Testis (tissue), 2 donors: ENCODE measurements at regions not wholly inside any gene's neighbourhood (a gene's known extent, or its start where the extent isn't known, plus 50 kb on each side); places are given as distances from the start of the nearest gene placed in this dataset.

Source experiments
- DNase-seq: peaks from one replicate; pipeline ENCODE4 v3.0.0-alpha.2; 2019
- H3K27ac ChIP-seq, 2 donors: fragments of 200-600 bp; sonication (generic); one replicate each; pipeline ENCODE4 v1.5.1; 2019
- H3K27me3 ChIP-seq: fragments of 200-600 bp; sonication (generic); one replicate; pipeline ENCODE4 v1.5.1; 2019
- H3K36me3 ChIP-seq: fragments of 200-600 bp; sonication (generic); one replicate; pipeline ENCODE4 v1.5.1; 2017; ENCODE audit warnings: low read depth; ENCODE audit errors: missing control alignments
- H3K4me1 ChIP-seq: fragments of 200-600 bp; sonication (generic); one replicate; pipeline ENCODE4 v1.5.1; 2019
- H3K4me3 ChIP-seq, 2 donors: fragments of 200-600 bp; sonication (generic); one replicate each; pipeline ENCODE4 v1.5.1; 2017 to 2019
- H3K9me3 ChIP-seq: fragments of 200-600 bp; sonication (generic); one replicate; pipeline ENCODE4 v1.5.1; 2017
- POLR2A ChIP-seq: fragments of 450-650 bp; IDR thresholded peaks from one replicate; pipeline ENCODE4 v1.6.1; 2017; ENCODE audit warnings: antibody characterized with exemption, mild to moderate bottlenecking, moderate library complexity
- WGBS, 2 donors: methylation state at CpG; one replicate each; pipeline ENCODE4 v1.1.5; 2018; 5-methylcytosine and 5-hydroxymethylcytosine counted together
- intact Hi-C: fragments of 100-400 bp; cut with DNase I; formaldehyde crosslinking; loops from one replicate; pipeline ENCODE4 v1.15.1; 2023; ENCODE audit warnings: low total_unique reads
- TF ChIP-seq, protein P1 (sequence below), 3 experiments: fragments of 450-650 bp in 2 of 3; fragments of 200-600 bp in 1 of 3; sonication (generic) in 1 of 3; IDR thresholded peaks; one replicate each; pipeline ENCODE4 v1.5.1; 2016 to 2019; ENCODE audit warnings: antibody characterized with exemption in 3 of 3, mild to moderate bottlenecking in 2 of 3, moderate library complexity in 1 of 3

DNA sequence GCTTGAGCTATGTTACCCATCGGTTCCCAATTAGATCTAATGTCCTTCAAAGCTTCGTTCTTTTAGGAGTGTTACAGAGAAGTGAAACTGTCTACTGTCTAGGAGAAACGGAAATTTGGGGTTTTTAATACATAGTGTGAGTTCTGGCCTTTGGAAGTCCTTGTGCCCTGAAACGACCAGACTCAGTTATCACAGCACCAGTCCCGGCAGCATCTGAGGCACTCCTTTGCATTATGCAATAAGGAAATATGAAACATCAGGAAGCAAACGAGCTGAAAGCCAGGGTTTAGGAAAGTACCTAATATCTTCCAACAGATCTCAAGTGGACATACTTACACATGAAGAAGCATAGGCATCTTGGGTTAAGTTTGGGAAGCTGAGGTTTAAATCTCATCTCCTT is 61.8 kb upstream of the ADGRF1 start:
- H3K27ac ChIP-seq = no peak overlapping the region
- intact Hi-C loops = no loop called here
- WGBS, 2 donors = 77 to 79% methylated on average over 6 of the region's 6 CpGs
- no peak for TF ChIP-seq POLR2A
- TF ChIP-seq, protein P1, sequence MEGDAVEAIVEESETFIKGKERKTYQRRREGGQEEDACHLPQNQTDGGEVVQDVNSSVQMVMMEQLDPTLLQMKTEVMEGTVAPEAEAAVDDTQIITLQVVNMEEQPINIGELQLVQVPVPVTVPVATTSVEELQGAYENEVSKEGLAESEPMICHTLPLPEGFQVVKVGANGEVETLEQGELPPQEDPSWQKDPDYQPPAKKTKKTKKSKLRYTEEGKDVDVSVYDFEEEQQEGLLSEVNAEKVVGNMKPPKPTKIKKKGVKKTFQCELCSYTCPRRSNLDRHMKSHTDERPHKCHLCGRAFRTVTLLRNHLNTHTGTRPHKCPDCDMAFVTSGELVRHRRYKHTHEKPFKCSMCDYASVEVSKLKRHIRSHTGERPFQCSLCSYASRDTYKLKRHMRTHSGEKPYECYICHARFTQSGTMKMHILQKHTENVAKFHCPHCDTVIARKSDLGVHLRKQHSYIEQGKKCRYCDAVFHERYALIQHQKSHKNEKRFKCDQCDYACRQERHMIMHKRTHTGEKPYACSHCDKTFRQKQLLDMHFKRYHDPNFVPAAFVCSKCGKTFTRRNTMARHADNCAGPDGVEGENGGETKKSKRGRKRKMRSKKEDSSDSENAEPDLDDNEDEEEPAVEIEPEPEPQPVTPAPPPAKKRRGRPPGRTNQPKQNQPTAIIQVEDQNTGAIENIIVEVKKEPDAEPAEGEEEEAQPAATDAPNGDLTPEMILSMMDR (IDR thresholded peaks at IDR 0.05) = no peak
- no peaks in the 10 kb centered on the region for H3K9me3 ChIP-seq
- DNase-seq = no peak
- no peaks in the 10 kb centered on the region for H3K27me3 ChIP-seq
- no peaks in the 10 kb centered on the region for H3K4me1 ChIP-seq
- no peaks in the 10 kb centered on the region for H3K36me3 ChIP-seq
- H3K4me3 ChIP-seq = no peak overlapping the region

DNA sequence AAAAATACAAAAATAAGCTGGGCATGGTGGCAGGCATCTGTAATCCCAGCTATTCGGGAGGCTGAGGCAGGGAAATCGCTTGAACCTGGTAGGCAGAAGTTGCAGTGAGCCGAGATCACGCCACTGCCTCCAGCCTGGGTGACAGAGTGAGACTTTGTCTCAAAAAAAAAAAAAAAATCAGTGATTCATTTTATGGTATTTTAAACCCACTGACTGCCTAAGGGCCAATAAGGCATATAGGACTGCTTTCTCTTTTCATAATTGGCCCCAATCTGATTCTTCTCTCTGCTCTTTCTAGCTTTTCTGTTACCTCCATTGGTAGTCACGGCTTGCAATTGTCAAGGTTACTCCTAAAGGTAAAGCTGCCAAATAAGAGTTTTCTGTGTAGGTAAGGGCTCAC is 60.2 kb upstream of the ADGRF1 start:
- Histone ChIP-seq H3K27me3 (no peaks in the 10 kb centered on the region), H3K4me1 (no peaks in the 10 kb centered on the region), H3K9me3 (no peaks in the 10 kb centered on the region), H3K4me3 (no peak overlapping the region), H3K27ac (no peak overlapping the region), H3K36me3 (no peaks in the 10 kb centered on the region)
- 96 to 97% methylated on average over 5 of the region's 5 CpGs for WGBS, 2 donors
- no peak for TF ChIP-seq POLR2A
- TF ChIP-seq, protein P1 (IDR thresholded peaks at IDR 0.05) = no peak
- no peak for DNase-seq
- intact Hi-C loops = no loop called here

DNA sequence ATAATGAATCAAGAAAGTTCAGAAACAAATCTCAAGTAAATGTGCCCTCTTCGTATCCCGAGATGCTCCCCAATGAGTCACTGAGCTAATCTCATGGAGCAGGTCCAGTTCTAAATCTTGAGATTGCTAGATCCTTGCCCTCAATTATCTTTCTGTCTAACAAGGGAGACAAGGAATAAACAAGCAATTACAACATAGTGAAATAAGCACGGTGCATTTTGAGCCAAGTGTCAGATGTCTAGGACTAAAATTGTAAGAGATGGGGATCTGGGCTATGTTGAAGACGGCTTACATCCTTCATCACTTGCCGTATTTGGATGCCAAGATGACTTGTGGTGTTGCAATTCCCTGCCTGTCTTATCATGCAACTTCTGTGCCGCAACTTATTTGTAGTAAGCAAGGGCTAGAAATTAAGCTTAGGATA is 56.5 kb upstream of the ADGRF1 start:
- WGBS, 2 donors = 77 to 82% methylated on average over 6 of the region's 6 CpGs
- TF ChIP-seq POLR2A = no peak
- TF ChIP-seq, protein P1 (IDR thresholded peaks at IDR 0.05) = no peak
- DNase-seq = no peak
- Histone ChIP-seq H3K27me3 (no peaks in the 10 kb centered on the region), H3K4me3 (no peak overlapping the region), H3K36me3 (no peaks in the 10 kb centered on the region), H3K27ac (no peak overlapping the region), H3K4me1 (no peaks in the 10 kb centered on the region), H3K9me3 (no peaks in the 10 kb centered on the region)
- intact Hi-C loops = no loop called here

DNA sequence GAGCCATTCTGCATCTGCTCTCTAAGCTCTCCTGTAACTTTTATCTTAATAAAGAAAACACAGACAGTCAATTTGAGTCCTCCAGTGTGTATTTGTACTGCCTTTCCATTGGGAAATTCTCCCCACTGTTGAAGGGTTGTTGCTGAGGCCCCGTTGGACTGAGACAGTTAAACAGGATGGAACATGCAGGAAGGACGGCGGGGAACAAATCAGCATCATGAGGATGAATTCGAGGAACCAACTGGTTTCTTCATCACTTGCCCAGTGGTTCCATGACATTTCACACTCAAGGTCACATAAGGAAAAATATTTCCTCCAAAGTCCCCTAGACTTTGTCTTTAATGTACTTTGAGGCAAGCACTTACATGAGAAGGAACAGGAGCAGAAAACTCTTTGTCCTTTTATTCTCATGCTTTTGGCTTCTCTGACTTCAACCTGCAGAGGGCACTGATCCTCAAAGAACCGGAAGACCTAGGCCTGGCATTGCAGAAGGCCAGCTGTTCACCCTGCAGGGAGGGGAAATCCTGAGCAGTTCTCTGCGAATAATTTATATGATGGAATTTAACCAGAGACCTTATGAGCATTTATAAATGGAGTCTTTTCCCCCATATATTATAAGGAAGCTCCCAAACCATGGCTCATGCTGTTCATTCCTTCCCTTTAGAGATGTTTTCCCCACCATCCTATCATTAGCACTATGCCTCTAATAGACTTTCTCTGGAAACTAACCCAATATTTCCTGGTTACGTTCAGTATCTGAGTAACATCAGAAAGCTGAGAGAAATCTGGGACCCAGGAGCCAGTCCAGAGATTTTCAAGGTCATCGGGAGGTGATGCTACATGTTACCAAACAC is 55.2 kb upstream of the ADGRF1 start:
- Histone ChIP-seq H3K4me1 (peaks cover 2% of the 10 kb centered on the region), H3K9me3 (no peaks in the 10 kb centered on the region), H3K36me3 (no peaks in the 10 kb centered on the region), H3K27ac (no peak overlapping the region), H3K4me3 (no peak overlapping the region), H3K27me3 (no peaks in the 10 kb centered on the region)
- intact Hi-C loops = no loop called here
- WGBS, 2 donors = 56 to 60% methylated on average over 8 of the region's 8 CpGs
- TF ChIP-seq POLR2A = no peak
- TF ChIP-seq, protein P1 (IDR thresholded peaks at IDR 0.05) = peak in 2 of 3 experiments; percentile 46 to 47
- DNase-seq = peak; percentile 77
